ENCODE measurements at regions not wholly inside any gene's neighbourhood (a gene's known extent, or its start where the extent isn't known, plus 50 kb on each side); places are given as distances from the start of the nearest gene placed in this dataset.
"Not testable (repeated sequence)": the region's sequence is repeated elsewhere in the genome, so short reads cannot be mapped to it uniquely, and the experiment has no call there.

GRCh38 chr2:36287363-36288275 is 68.0 kb upstream of the CRIM1 start:
- 76% methylated on average over 6 of the region's 6 CpGs for WGBS
- TF ChIP-seq ZBTB33 (IDR thresholded peaks at IDR 0.05) (no peak), RXRA (IDR thresholded peaks at IDR 0.05) (no peak), CTCF (IDR thresholded peaks at IDR 0.05; ENCODE audit: low read depth, low read length, missing input control) (no peak), REST (IDR thresholded peaks at IDR 0.05) (no peak), EGR1 (IDR thresholded peaks at IDR 0.05; ENCODE audit: low read depth in 2 of 2) (no peak), SP1 (IDR thresholded peaks at IDR 0.05) (no peak), HNF4A (conservative IDR thresholded peaks at IDR 0.05) (no peak), GABPA (IDR thresholded peaks at IDR 0.05 in 1 of 2, conservative IDR thresholded peaks at IDR 0.05 in 1 of 2) (no peak), TAF1 (conservative IDR thresholded peaks at IDR 0.05) (no peak), YY1 (IDR thresholded peaks at IDR 0.05) (no peak), RAD21 (IDR thresholded peaks at IDR 0.05) (no peak), JUND (IDR thresholded peaks at IDR 0.05) (no peak), FOXA2 (IDR thresholded peaks at IDR 0.05) (no peak), NR2F2 (IDR thresholded peaks at IDR 0.05) (no peak)

GRCh38 chr2:36279506-36279905 is 76.1 kb upstream of the CRIM1 start:
- not testable (repeated sequence) for H3K4me3 ChIP-seq (ENCODE audit: low read depth in 1 of 3, low read length in 3 of 3); H3K9ac ChIP-seq (ENCODE audit: low read depth in 1 of 2, low read length in 2 of 2); DNase-seq (ENCODE audit: low spot score); H3K4me1 ChIP-seq (ENCODE audit: control insufficient read depth in 4 of 4, insufficient read depth in 4 of 4, low read length in 3 of 4); H3K9me3 ChIP-seq (ENCODE audit: control insufficient read depth in 4 of 4, low read length in 3 of 4); H3K27me3 ChIP-seq (ENCODE audit: control insufficient read depth in 4 of 4, insufficient read depth in 4 of 4, low read length in 3 of 4); H3K36me3 ChIP-seq (ENCODE audit: control insufficient read depth in 4 of 4, insufficient read depth in 3 of 4, low read depth in 1 of 4, low read length in 3 of 4); H3K27ac ChIP-seq (ENCODE audit: low read depth in 1 of 2, low read length in 2 of 2)
- 76% methylated on average over 7 of the region's 7 CpGs for WGBS

More at GRCh38 chr2:36287363-36288275, 68.0 kb upstream of the CRIM1 start:
- H3K36me3 ChIP-seq (ENCODE audit: control insufficient read depth in 4 of 4, insufficient read depth in 3 of 4, low read depth in 1 of 4, low read length in 3 of 4): no peaks in the 10 kb centered on the region
- H3K9ac ChIP-seq (ENCODE audit: low read depth in 1 of 2, low read length in 2 of 2): no peak overlapping the region
- DNase-seq (ENCODE audit: low spot score): no peak
- no peaks in the 10 kb centered on the region for H3K27me3 ChIP-seq (ENCODE audit: control insufficient read depth in 4 of 4, insufficient read depth in 4 of 4, low read length in 3 of 4)
- H3K27ac ChIP-seq (ENCODE audit: low read depth in 1 of 2, low read length in 2 of 2): no peak overlapping the region
- H3K4me3 ChIP-seq (ENCODE audit: low read depth in 1 of 3, low read length in 3 of 3): no peak overlapping the region
- H3K4me1 ChIP-seq (ENCODE audit: control insufficient read depth in 4 of 4, insufficient read depth in 4 of 4, low read length in 3 of 4): no peaks in the 10 kb centered on the region
- H3K9me3 ChIP-seq (ENCODE audit: control insufficient read depth in 4 of 4, low read length in 3 of 4): no peaks in the 10 kb centered on the region
